ENCODE measurements at regions not wholly inside any gene's neighbourhood (a gene's known extent, or its start where the extent isn't known, plus 50 kb on each side); places are given as distances from the start of the nearest gene placed in this dataset.

GRCh38 chr3:144670571-144670970 is 698.9 kb downstream of the DIPK2A start:
- TF ChIP-seq, protein P1, sequence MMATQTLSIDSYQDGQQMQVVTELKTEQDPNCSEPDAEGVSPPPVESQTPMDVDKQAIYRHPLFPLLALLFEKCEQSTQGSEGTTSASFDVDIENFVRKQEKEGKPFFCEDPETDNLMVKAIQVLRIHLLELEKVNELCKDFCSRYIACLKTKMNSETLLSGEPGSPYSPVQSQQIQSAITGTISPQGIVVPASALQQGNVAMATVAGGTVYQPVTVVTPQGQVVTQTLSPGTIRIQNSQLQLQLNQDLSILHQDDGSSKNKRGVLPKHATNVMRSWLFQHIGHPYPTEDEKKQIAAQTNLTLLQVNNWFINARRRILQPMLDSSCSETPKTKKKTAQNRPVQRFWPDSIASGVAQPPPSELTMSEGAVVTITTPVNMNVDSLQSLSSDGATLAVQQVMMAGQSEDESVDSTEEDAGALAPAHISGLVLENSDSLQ (IDR thresholded peaks at IDR 0.05) = no peak
- TF ChIP-seq LEF1 (IDR thresholded peaks at IDR 0.05; ENCODE audit: borderline replicate concordance) (no peak), ELF4 (IDR thresholded peaks at IDR 0.05) (no peak), ZNF384 (IDR thresholded peaks at IDR 0.05) (no peak), FOXK2 (IDR thresholded peaks at IDR 0.05) (no peak)
